ENCODE measurements at regions not wholly inside any gene's neighbourhood (a gene's known extent, or its start where the extent isn't known, plus 50 kb on each side); places are given as distances from the start of the nearest gene placed in this dataset.

DNA sequence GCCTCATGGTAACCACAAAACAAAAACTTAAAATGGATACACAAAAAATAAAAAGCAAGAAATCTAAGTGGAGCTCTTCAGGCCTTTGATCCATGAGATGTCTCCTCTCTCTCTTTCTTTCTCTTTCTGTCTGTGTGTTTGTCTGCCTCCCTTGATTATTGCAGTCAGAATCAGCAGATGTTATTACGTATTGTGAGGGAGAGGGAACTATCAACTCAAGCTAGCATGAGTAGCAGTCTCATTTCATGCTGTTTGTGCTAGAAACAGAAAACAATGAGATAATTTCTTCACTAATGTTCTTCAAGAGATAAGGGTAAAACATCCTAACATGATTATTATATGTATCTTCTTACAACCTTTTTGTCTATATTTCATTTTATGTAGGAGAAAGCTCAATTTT lies 103.7 kb upstream of the PDC start:
- H3K4me1 ChIP-seq = peaks cover 0 to 10% (median 0%) of the 10 kb centered on the region in 4 donors
- DNase-seq (ENCODE audit: extremely low spot score) = no peak
- no peaks in the 10 kb centered on the region for H3K36me3 ChIP-seq
- intact Hi-C loops (cut with DNase I) = no loop called here
- no peak overlapping the region for H3K27ac ChIP-seq (replicated peaks in 1 of 4)
- H3K4me3 ChIP-seq = no peak overlapping the region
- no peaks in the 10 kb centered on the region for H3K27me3 ChIP-seq
- TF ChIP-seq POLR2A (IDR thresholded peaks at IDR 0.05; ENCODE audit: low read depth) = no peak
- no peak for TF ChIP-seq CTCF (IDR thresholded peaks at IDR 0.05)
- TF ChIP-seq POLR2AphosphoS5 (IDR thresholded peaks at IDR 0.05) = no peak
- TF ChIP-seq EP300 (IDR thresholded peaks at IDR 0.05) = no peak
- WGBS = 65% methylated on average over 1 of the region's 1 CpG
- no peaks in the 10 kb centered on the region for H3K9me3 ChIP-seq

- intact Hi-C loops (cut with DNase I) = no loop called here
- Histone ChIP-seq H3K4me1 (peaks cover 0 to 12% (median 0%) of the 10 kb centered on the region in 4 donors), H3K27ac (replicated peaks in 1 of 4) (no peak overlapping the region), H3K27me3 (no peaks in the 10 kb centered on the region), H3K9me3 (no peaks in the 10 kb centered on the region), H3K4me3 (no peak overlapping the region), H3K36me3 (no peaks in the 10 kb centered on the region)
- DNase-seq (ENCODE audit: extremely low spot score) = no peak
- no peak for TF ChIP-seq POLR2A (IDR thresholded peaks at IDR 0.05; ENCODE audit: low read depth)
- no peak for TF ChIP-seq EP300 (IDR thresholded peaks at IDR 0.05)
- no peak for TF ChIP-seq CTCF (IDR thresholded peaks at IDR 0.05)
- no peak for TF ChIP-seq POLR2AphosphoS5 (IDR thresholded peaks at IDR 0.05)
- 54% methylated on average over 6 of the region's 6 CpGs for WGBS
Observed at GRCh38 chr1:186559601-186560116, 98.7 kb upstream of the PDC start.

- TF ChIP-seq POLR2AphosphoS5 (IDR thresholded peaks at IDR 0.05) = no peak
- TF ChIP-seq CTCF (IDR thresholded peaks at IDR 0.05) = no peak
- no peak for TF ChIP-seq POLR2A (IDR thresholded peaks at IDR 0.05; ENCODE audit: low read depth)
- no peak for TF ChIP-seq EP300 (IDR thresholded peaks at IDR 0.05)
- Histone ChIP-seq H3K4me1 (peaks cover 0 to 5% (median 0%) of the 10 kb centered on the region in 4 donors), H3K9me3 (peaks cover 0 to 7% (median 2%) of the 10 kb centered on the region in 4 donors), H3K27ac (replicated peaks in 1 of 4) (no peak overlapping the region), H3K36me3 (no peaks in the 10 kb centered on the region), H3K4me3 (no peak overlapping the region), H3K27me3 (no peaks in the 10 kb centered on the region)
- 83% methylated on average over 2 of the region's 2 CpGs for whole genome bisulfite sequencing
- intact Hi-C loops (cut with DNase I) = no loop called here
- DNase-seq (ENCODE audit: extremely low spot score) = no peak
Observed at GRCh38 chr1:186557147-186557777, 96.3 kb upstream of the PDC start.

DNA sequence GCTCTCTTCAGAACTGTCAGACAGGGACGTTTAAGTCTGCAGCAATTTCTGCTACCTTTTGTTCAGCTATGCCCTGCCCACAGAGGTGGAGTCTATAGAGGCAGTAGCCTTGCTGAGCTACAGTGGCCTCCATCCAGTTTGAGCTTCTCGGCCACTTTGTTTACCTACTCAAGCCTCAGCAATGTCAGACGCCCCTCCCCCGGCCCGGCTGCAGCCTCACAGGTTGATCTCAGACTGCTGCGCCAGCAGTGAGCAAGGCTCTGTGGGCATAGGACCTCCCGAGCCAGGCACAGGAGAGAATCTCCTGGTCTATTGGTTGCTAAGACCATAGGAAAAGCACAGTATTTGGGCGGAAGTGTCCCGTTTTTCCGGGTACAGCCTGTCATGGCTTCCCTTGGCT lies 89.9 kb upstream of the PDC start:
- DNase-seq (ENCODE audit: extremely low spot score) = no peak
- Histone ChIP-seq H3K27ac (replicated peaks in 1 of 4) (no peak overlapping the region), H3K9me3 (peaks cover 0 to 27% (median 12%) of the 10 kb centered on the region in 4 donors), H3K36me3 (no peaks in the 10 kb centered on the region), H3K27me3 (no peaks in the 10 kb centered on the region), H3K4me1 (no peaks in the 10 kb centered on the region), H3K4me3 (no peak overlapping the region)
- TF ChIP-seq CTCF (IDR thresholded peaks at IDR 0.05) (no peak), POLR2A (IDR thresholded peaks at IDR 0.05; ENCODE audit: low read depth) (no peak), POLR2AphosphoS5 (IDR thresholded peaks at IDR 0.05) (no peak), EP300 (IDR thresholded peaks at IDR 0.05) (no peak)
- intact Hi-C loops (cut with DNase I) = no loop called here
- 91% methylated on average over 9 of the region's 10 CpGs for WGBS

- Histone ChIP-seq H3K9me3 (peaks cover 0 to 19% (median 12%) of the 10 kb centered on the region in 4 donors), H3K36me3 (no peaks in the 10 kb centered on the region), H3K4me1 (peaks cover 0 to 4% (median 0%) of the 10 kb centered on the region in 4 donors), H3K27me3 (no peaks in the 10 kb centered on the region), H3K27ac (replicated peaks in 1 of 4) (no peak overlapping the region), H3K4me3 (no peak overlapping the region)
- WGBS = 87% methylated on average over 6 of the region's 8 CpGs
- no peak for DNase-seq (ENCODE audit: extremely low spot score)
- intact Hi-C loops (cut with DNase I) = no loop called here
- TF ChIP-seq POLR2A (IDR thresholded peaks at IDR 0.05; ENCODE audit: low read depth) (no peak), EP300 (IDR thresholded peaks at IDR 0.05) (no peak), POLR2AphosphoS5 (IDR thresholded peaks at IDR 0.05) (no peak), CTCF (IDR thresholded peaks at IDR 0.05) (no peak)
Observed at GRCh38 chr1:186541003-186541402, 80.1 kb upstream of the PDC start.

Data from esophagus muscularis mucosa (tissue), 4 donors.